IMR-90 (cell line): ENCODE measurements at regions not wholly inside any gene's neighbourhood (a gene's known extent, or its start where the extent isn't known, plus 50 kb on each side); places are given as distances from the start of the nearest gene placed in this dataset.

ENCODE experiments used
- ATAC-seq: fragments of 200-7000 bp; cut with Tn5 transposase; 2 replicates; pipeline ENCODE4 v1.9.1; 2020; ENCODE audit warnings: low read depth, mild to moderate bottlenecking, moderate library complexity
- BruUV-seq: library from RNA; stranded (reverse); fragments of 400-500 nt; replicated peaks from 2 replicates; lab custom pipeline; 2021; lab: Mats Ljungman, UMichigan
- CTCF ChIA-PET: fragments of 300-600 bp; formaldehyde crosslinking; extraction: SDS; loops from one replicate; lab custom pipeline; 2021; ENCODE audit warnings: antibody characterized with exemption; lab: Yijun Ruan, JAX
- POLR2A ChIA-PET: fragments of 300-600 bp; sonication (Branson Sonifier 250); formaldehyde crosslinking; loops from one replicate; lab custom pipeline; 2022; ENCODE audit warnings: antibody characterized with exemption; ENCODE audit not compliant: unreplicated experiment; lab: Charles Lee
- DNase-seq: peaks from one replicate; pipeline ENCODE4 v3.0.0; 2013
- H2AFZ ChIP-seq: replicated peaks from 2 replicates; pipeline ENCODE3; 2013; ENCODE audit warnings: low read length, mild to moderate bottlenecking; ENCODE audit not compliant: poor library complexity
- H2AK5ac ChIP-seq: 2 replicates; pipeline ENCODE4 v1.6.1; 2013; ENCODE audit warnings: low read depth, low read length, inconsistent platforms
- H2AK9ac ChIP-seq: replicated peaks from 2 replicates; pipeline ENCODE3; 2013; ENCODE audit warnings: mild to moderate bottlenecking, low read depth, low read length, moderate library complexity; ENCODE audit not compliant: poor library complexity
- H2BK120ac ChIP-seq: 2 replicates; pipeline ENCODE4 v1.6.1; 2013; ENCODE audit warnings: low read depth, low read length, inconsistent platforms
- H2BK15ac ChIP-seq: 3 replicates; pipeline ENCODE4 v1.6.1; 2013; ENCODE audit warnings: low read depth, low read length, inconsistent platforms
- H2BK20ac ChIP-seq: 2 replicates; pipeline ENCODE4 v1.6.1; 2013; ENCODE audit warnings: low read depth, mild to moderate bottlenecking, inconsistent platforms, low read length, moderate library complexity
- H2BK5ac ChIP-seq: 2 replicates; pipeline ENCODE4 v1.6.1; 2013; ENCODE audit warnings: mild to moderate bottlenecking, low read depth, low read length, inconsistent platforms; ENCODE audit not compliant: poor library complexity, severe bottlenecking
- H3K14ac ChIP-seq: replicated peaks from 2 replicates; pipeline ENCODE4 v1.6.1; 2013; ENCODE audit warnings: low read depth, low read length, inconsistent platforms
- H3K18ac ChIP-seq: 2 replicates; pipeline ENCODE4 v1.6.1; 2013; ENCODE audit warnings: low read depth, low read length, control low read depth
- H3K23ac ChIP-seq: 2 replicates; pipeline ENCODE4 v1.6.1; 2013; ENCODE audit warnings: low read depth, low read length, inconsistent platforms
- H3K27ac ChIP-seq: 2 replicates; pipeline ENCODE4 v1.5.1; 2013; ENCODE audit warnings: mild to moderate bottlenecking, control low read depth, low read length; ENCODE audit not compliant: insufficient read depth
- H3K27me3 ChIP-seq: 2 replicates; pipeline ENCODE4 v1.6.1; 2013; ENCODE audit warnings: low read length; ENCODE audit not compliant: control insufficient read depth, insufficient read depth
- H3K36me3 ChIP-seq: 2 replicates; pipeline ENCODE4 v1.6.1; 2013; ENCODE audit warnings: low read length, mixed read lengths; ENCODE audit not compliant: control insufficient read depth, insufficient read depth
- H3K4ac ChIP-seq: 2 replicates; pipeline ENCODE4 v1.6.1; 2013; ENCODE audit warnings: low read depth, low read length, inconsistent platforms
- H3K4me1 ChIP-seq: 2 replicates; pipeline ENCODE4 v1.6.1; 2013; ENCODE audit warnings: low read length, mixed read lengths; ENCODE audit not compliant: control insufficient read depth, insufficient read depth
- H3K4me2 ChIP-seq: 2 replicates; pipeline ENCODE4 v1.6.1; 2013; ENCODE audit warnings: low read depth, mild to moderate bottlenecking, control low read depth, low read length, moderate library complexity
- H3K4me3 ChIP-seq: 2 replicates; pipeline ENCODE4 v1.5.1; 2013; ENCODE audit warnings: low read depth, mild to moderate bottlenecking, control low read depth, low read length, moderate library complexity; ENCODE audit not compliant: insufficient read depth
- H3K56ac ChIP-seq: 2 replicates; pipeline ENCODE4 v1.6.1; 2013; ENCODE audit warnings: low read length, inconsistent platforms; ENCODE audit not compliant: insufficient read depth; ENCODE audit errors: extremely low read depth
- H3K79me1 ChIP-seq, 2 experiments: 2 replicates each; pipeline ENCODE4 v1.6.1; 2013; ENCODE audit warnings: low read length in 2 of 2, inconsistent platforms in 1 of 2, low read depth in 1 of 2
- H3K9ac ChIP-seq: 2 replicates; pipeline ENCODE4 v1.6.1; 2013; ENCODE audit warnings: low read depth, low read length, control low read depth
- H3K9me1 ChIP-seq: 2 replicates; pipeline ENCODE4 v1.6.1; 2013; ENCODE audit warnings: low read length, inconsistent platforms; ENCODE audit not compliant: insufficient read depth
- H3K9me3 ChIP-seq: 2 replicates; pipeline ENCODE4 v1.6.1; 2013; ENCODE audit warnings: low read length; ENCODE audit not compliant: control insufficient read depth, insufficient read depth
- H4K20me1 ChIP-seq: 2 replicates; pipeline ENCODE4 v1.6.1; 2013; ENCODE audit warnings: low read length, inconsistent platforms; ENCODE audit not compliant: insufficient read depth
- H4K5ac ChIP-seq: 2 replicates; pipeline ENCODE4 v1.6.1; 2013; ENCODE audit warnings: mild to moderate bottlenecking, low read depth, low read length, control low read depth
- H4K8ac ChIP-seq, 2 experiments: 2 replicates each; pipeline ENCODE4 v1.6.1; 2013; ENCODE audit warnings: low read depth in 2 of 2, low read length in 2 of 2, control low read depth in 1 of 2, inconsistent platforms in 1 of 2
- H4K91ac ChIP-seq: 2 replicates; pipeline ENCODE4 v1.6.1; 2013; ENCODE audit warnings: low read depth, low read length, inconsistent platforms; ENCODE audit not compliant: insufficient read depth
- BHLHE40 ChIP-seq: fragments of 150-350 bp; IDR thresholded peaks from 2 replicates; pipeline ENCODE4 v1.6.1; 2016; ENCODE audit warnings: mild to moderate bottlenecking, low read depth, low read length
- CEBPB ChIP-seq: IDR thresholded peaks from 2 replicates; pipeline ENCODE4 v1.6.1; 2012; ENCODE audit warnings: low read depth, low read length, improper control_type of control experiment
- CHD1 ChIP-seq: IDR thresholded peaks from 2 replicates; pipeline ENCODE4 v1.6.1; 2012; ENCODE audit warnings: low read depth, low read length, improper control_type of control experiment
- MAFK ChIP-seq: IDR thresholded peaks from 2 replicates; pipeline ENCODE4 v1.6.1; 2012; ENCODE audit warnings: low read depth, low read length, improper control_type of control experiment
- MAZ ChIP-seq: IDR thresholded peaks from 2 replicates; pipeline ENCODE4 v1.6.1; 2012; ENCODE audit warnings: low read depth, mild to moderate bottlenecking, low read length, improper control_type of control experiment, moderate library complexity, borderline replicate concordance
- MXI1 ChIP-seq: IDR thresholded peaks from 2 replicates; pipeline ENCODE4 v1.6.1; 2012; ENCODE audit warnings: low read depth, mild to moderate bottlenecking, low read length, moderate library complexity, borderline replicate concordance
- NFE2L2 ChIP-seq: fragments of 150-350 bp; IDR thresholded peaks from 2 replicates; pipeline ENCODE4 v1.6.1; 2016; ENCODE audit warnings: low read depth, mild to moderate bottlenecking, low read length
- POLR2A ChIP-seq: IDR thresholded peaks from 2 replicates; pipeline ENCODE4 v1.6.1; 2012; ENCODE audit warnings: mild to moderate bottlenecking, low read depth, low read length
- RAD21 ChIP-seq: IDR thresholded peaks from 2 replicates; pipeline ENCODE4 v1.6.1; 2012; ENCODE audit warnings: low read length, improper control_type of control experiment
- RCOR1 ChIP-seq: IDR thresholded peaks from 2 replicates; pipeline ENCODE4 v1.6.1; 2012; ENCODE audit warnings: mild to moderate bottlenecking, low read length, improper control_type of control experiment; ENCODE audit not compliant: insufficient replicate concordance
- RFX5 ChIP-seq: IDR thresholded peaks from 2 replicates; pipeline ENCODE4 v1.8.0; 2012; ENCODE audit warnings: low read depth, mild to moderate bottlenecking, low read length, moderate library complexity
- SMC3 ChIP-seq: fragments of 150-350 bp; IDR thresholded peaks from 2 replicates; pipeline ENCODE4 v1.6.1; 2016; ENCODE audit warnings: low read depth, mild to moderate bottlenecking, antibody characterized with exemption, low read length, moderate library complexity
- WGBS, 2 experiments: methylation state at CpG; one replicate each; pipeline versions ENCODE4 v1.1.5 to v1.1.7; 2013; ENCODE audit warnings: missing lambda C conversion rate in 2 of 2; ENCODE audit not compliant: insufficient read length in 1 of 2; ENCODE audit errors: extremely low coverage in 2 of 2; 5-methylcytosine and 5-hydroxymethylcytosine counted together
- dilution Hi-C: fragments of 300-500 bp; cut with HindIII; formaldehyde crosslinking; loops from one replicate; pipeline ENCODE4 v1.14.3; 2018; ENCODE audit warnings: low sequenced_read_pairs; ENCODE audit not compliant: unreplicated experiment
- in situ Hi-C: fragments of 300-500 bp; cut with MboI; formaldehyde crosslinking; loops from 3 replicates; pipeline ENCODE4 v1.14.3; 2019; ENCODE audit warnings: low sequenced_read_pairs, inconsistent platforms, mixed read lengths
- intact Hi-C: fragments of 100-400 bp; cut with micrococcal nuclease; formaldehyde crosslinking; loops from 2 replicates; pipeline ENCODE4 v1.10.0; 2022
- TF ChIP-seq, protein P1 (sequence below): conservative IDR thresholded peaks from 2 replicates; pipeline ENCODE4 v1.5.1; 2012; ENCODE audit warnings: mild to moderate bottlenecking, low read depth, low read length, improper control_type of control experiment

DNA sequence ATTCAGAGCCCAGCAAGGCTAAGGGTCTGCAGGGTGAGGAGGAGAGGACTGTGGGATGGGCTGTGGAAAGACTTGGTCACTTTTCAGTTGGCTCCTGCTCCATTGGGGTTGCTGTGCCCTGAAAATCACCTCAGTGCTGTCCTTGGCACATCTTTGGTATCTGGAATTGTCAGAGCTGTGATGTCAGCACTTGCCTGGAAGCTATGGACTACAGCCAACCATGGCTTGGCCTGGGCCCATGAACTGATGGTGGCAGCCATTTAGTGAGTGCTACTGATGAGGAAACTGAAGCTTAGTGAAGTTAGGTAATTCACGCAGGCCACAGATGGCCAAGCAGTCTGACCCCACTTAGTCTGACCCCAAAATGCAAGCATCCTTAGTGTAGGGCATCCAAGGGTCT is 121.8 kb upstream of the SERPINE2 start:
- Histone ChIP-seq H2AK9ac (no peak overlapping the region), H3K23ac (no peak overlapping the region), H2BK120ac (0 out of 2 replicates have a peak overlapping the region, but pooled peaks have one; percentile 22), H4K20me1 (no peaks in the 10 kb centered on the region), H3K9me3 (no peaks in the 10 kb centered on the region), H2AFZ (no peak overlapping the region), H2BK15ac (peak overlapping the region; percentile 15; the same call in 1 of the 3 replicates), H3K4me2 (no peak overlapping the region), H3K18ac (no peak overlapping the region), H3K27ac (no peak overlapping the region), H2BK5ac (no peak overlapping the region), H3K27me3 (no peaks in the 10 kb centered on the region), H4K8ac (no peak overlapping the region), H3K9me1 (peaks cover 16% of the 10 kb centered on the region), H3K9ac (no peak overlapping the region), H3K4ac (peak overlapping the region; percentile 53; the same call in 1 of the 2 replicates), H2BK20ac (no peak overlapping the region), H3K56ac (no peak overlapping the region), H3K79me1 (no peaks in the 10 kb centered on the region), H4K5ac (no peak overlapping the region), H3K4me3 (no peak overlapping the region), H3K4me1 (peaks cover 16% of the 10 kb centered on the region), H3K14ac (0 out of 2 replicates have a peak overlapping the region, but pooled peaks have one; percentile 0), H2AK5ac (peak overlapping the region; percentile 62), H4K91ac (0 out of 2 replicates have a peak overlapping the region, but pooled peaks have one; percentile 1), H3K36me3 (no peaks in the 10 kb centered on the region)
- WGBS, 2 experiments: no CpG with 5 or more reads among the region's 1 CpG
- dilution Hi-C loops: no loop called here
- intact Hi-C loops: no loop called here
- no peak; the same call in 1 of the 2 replicates for ATAC-seq
- ChIA-PET CTCF (no interaction called here), POLR2A (no interaction called here)
- peak; percentile 30 for DNase-seq
- no peak for TF ChIP-seq SMC3
- no peak for TF ChIP-seq NFE2L2
- TF ChIP-seq CEBPB: no peak
- TF ChIP-seq, protein P1, sequence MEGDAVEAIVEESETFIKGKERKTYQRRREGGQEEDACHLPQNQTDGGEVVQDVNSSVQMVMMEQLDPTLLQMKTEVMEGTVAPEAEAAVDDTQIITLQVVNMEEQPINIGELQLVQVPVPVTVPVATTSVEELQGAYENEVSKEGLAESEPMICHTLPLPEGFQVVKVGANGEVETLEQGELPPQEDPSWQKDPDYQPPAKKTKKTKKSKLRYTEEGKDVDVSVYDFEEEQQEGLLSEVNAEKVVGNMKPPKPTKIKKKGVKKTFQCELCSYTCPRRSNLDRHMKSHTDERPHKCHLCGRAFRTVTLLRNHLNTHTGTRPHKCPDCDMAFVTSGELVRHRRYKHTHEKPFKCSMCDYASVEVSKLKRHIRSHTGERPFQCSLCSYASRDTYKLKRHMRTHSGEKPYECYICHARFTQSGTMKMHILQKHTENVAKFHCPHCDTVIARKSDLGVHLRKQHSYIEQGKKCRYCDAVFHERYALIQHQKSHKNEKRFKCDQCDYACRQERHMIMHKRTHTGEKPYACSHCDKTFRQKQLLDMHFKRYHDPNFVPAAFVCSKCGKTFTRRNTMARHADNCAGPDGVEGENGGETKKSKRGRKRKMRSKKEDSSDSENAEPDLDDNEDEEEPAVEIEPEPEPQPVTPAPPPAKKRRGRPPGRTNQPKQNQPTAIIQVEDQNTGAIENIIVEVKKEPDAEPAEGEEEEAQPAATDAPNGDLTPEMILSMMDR: no peak
- TF ChIP-seq MXI1: no peak
- TF ChIP-seq RCOR1: no peak
- TF ChIP-seq CHD1: no peak
- TF ChIP-seq RFX5: no peak
- no peak for TF ChIP-seq BHLHE40
- TF ChIP-seq MAFK: no peak
- no peak for TF ChIP-seq POLR2A
- no peak for TF ChIP-seq MAZ
- TF ChIP-seq RAD21: no peak
- in situ Hi-C loops: no loop called here
- BruUV-seq: no TSS peak
